Mammary epithelial cell (primary cell): ENCODE measurements at regions not wholly inside any gene's neighbourhood (a gene's known extent, or its start where the extent isn't known, plus 50 kb on each side); places are given as distances from the start of the nearest gene placed in this dataset.

ENCODE experiments used
- EZH2 ChIP-seq: IDR thresholded peaks from 2 replicates; pipeline ENCODE4 v1.6.1; 2012; ENCODE audit warnings: low read length, inconsistent platforms, borderline replicate concordance
- TF ChIP-seq, protein P1 (sequence below), 2 donors: IDR thresholded peaks in 1 of 2; conservative IDR thresholded peaks in 1 of 2; 2 replicates each; pipeline ENCODE4 v1.5.1; 2011 to 2012; ENCODE audit warnings: inconsistent platforms in 2 of 2, low read length in 2 of 2, mild to moderate bottlenecking in 2 of 2, control low read depth in 1 of 2, low read depth in 1 of 2; ENCODE audit not compliant: insufficient read depth in 1 of 2; ENCODE audit errors: extremely low read depth in 1 of 2

DNA sequence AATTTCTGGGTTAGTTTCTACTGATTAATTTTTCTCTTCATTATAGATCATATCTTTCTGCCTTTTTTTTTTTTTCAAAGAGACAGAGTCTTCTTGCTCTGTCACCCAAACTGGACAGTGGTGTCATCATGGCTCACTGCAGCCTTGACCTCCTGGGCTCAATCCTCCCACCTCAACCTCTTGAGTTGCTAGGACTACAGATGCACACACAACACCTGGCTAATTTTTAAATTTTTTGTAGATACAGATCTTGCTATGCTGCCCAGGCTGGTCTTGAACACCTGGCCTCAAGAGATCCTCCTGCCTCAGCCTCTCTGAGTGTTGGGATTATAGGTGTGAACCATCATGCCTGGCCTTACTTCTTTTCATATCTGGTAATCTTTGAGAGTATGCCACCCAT is 73.3 kb upstream of the SLCO2A1 start:
- no peak for TF ChIP-seq EZH2
- TF ChIP-seq, protein P1, sequence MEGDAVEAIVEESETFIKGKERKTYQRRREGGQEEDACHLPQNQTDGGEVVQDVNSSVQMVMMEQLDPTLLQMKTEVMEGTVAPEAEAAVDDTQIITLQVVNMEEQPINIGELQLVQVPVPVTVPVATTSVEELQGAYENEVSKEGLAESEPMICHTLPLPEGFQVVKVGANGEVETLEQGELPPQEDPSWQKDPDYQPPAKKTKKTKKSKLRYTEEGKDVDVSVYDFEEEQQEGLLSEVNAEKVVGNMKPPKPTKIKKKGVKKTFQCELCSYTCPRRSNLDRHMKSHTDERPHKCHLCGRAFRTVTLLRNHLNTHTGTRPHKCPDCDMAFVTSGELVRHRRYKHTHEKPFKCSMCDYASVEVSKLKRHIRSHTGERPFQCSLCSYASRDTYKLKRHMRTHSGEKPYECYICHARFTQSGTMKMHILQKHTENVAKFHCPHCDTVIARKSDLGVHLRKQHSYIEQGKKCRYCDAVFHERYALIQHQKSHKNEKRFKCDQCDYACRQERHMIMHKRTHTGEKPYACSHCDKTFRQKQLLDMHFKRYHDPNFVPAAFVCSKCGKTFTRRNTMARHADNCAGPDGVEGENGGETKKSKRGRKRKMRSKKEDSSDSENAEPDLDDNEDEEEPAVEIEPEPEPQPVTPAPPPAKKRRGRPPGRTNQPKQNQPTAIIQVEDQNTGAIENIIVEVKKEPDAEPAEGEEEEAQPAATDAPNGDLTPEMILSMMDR (conservative IDR thresholded peaks at IDR 0.05 in 1 of 2, IDR thresholded peaks at IDR 0.05 in 1 of 2; ENCODE audit: extremely low read depth in 1 of 2, insufficient read depth in 1 of 2, low read depth in 1 of 2, low read length in 2 of 2), result no peak
